ENCODE measurements at regions not wholly inside any gene's neighbourhood (a gene's known extent, or its start where the extent isn't known, plus 50 kb on each side); places are given as distances from the start of the nearest gene placed in this dataset.
"Not testable (repeated sequence)": the region's sequence is repeated elsewhere in the genome, so short reads cannot be mapped to it uniquely, and the experiment has no call there.

DNA sequence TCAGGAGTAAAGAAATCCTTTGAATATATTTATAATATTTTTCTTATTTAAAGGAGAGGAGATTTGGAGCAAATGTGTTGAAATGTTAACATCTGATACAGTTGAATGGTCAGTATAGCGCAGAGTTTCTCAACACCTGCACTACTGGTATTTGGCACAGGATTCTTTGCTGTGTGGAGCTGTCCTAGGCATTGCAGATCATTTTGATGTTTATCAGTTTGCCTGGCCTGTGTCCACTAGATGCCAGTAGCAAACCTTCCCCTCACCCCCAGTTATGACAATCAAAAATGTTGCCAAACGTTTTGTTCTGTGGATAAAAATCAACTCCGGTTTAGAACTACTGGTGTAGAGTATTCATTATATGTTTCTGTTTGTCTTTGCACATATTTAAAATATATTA, 765.3 kb upstream of the SLIT2 start:
- no peak for DNase-seq

- DNase-seq: no peak
Measured at GRCh38 chr4:19478791-19479190, 772.9 kb upstream of the SLIT2 start.

- peak; percentile 1 for DNase-seq
Measured at GRCh38 chr4:19473569-19473968, 778.1 kb upstream of the SLIT2 start.

DNA sequence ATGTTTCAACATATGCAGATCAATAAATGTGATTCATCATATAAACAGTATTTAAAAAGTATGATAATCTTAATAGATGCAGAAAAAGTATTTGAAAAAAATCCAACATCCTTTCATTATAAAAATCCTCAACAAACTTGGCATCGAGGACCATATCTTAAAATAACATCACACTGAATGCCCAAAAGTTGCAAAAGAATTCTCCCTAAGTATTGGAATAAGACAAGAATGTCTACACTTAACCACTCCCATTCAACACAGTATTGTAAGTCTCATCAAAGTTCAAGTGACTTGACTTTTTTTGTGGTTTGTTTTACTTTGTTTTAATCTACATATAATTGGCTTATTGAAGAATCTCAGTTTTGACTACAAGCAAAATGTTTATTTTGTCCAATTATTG, 779.0 kb upstream of the SLIT2 start:
- DNase-seq: no peak

GRCh38 chr4:19470001-19470400, 781.7 kb upstream of the SLIT2 start:
- DNase-seq: not testable (repeated sequence)

GRCh38 chr4:19462117-19462516, 789.6 kb upstream of the SLIT2 start:
- no peak for DNase-seq

- no peak for DNase-seq
Measured at GRCh38 chr4:19455850-19456602, 795.7 kb upstream of the SLIT2 start.

DNA sequence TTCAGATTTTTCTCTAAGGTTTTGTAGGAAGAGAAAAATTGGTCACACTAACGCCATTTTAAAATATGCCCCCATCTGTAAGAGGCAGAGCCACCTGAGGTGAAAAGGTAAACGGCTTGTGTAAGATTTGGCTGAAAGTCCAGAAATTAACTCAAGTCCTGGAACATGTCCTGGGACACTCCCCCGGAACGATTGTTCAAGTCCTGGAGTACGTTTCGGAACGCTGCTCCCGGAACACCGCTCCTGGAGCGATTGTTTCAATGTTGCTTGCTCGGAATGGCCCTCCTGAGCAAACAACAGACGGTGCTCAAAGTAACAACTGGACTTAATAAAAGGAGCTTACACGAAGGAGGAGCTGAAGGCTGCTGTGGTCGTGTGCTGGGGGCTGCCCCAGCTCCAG, 796.5 kb upstream of the SLIT2 start:
- DNase-seq: no peak

- no peak for DNase-seq
Measured at GRCh38 chr4:19438233-19438632, 813.5 kb upstream of the SLIT2 start.

- no peak for DNase-seq
Measured at GRCh38 chr4:19437008-19437407, 814.7 kb upstream of the SLIT2 start.

DNA sequence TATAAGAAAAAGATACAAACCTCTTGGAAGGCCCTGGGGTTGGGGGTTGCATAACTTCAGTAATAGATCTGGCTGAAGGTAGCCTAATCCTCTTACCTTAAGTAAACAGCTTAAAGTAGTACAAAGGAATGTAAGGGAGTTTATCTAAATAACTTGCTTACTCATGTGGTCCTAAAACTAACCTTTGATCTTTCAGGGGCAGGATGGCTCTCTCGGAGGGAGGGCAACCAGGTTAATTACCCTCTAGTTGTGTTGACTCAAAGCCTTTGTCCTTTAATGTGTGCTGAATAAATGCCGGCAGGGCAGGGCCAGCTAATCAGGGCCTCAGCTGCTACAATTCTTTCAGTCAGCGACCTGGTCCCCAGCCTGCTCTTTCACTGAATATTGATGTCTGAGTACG, 822.0 kb upstream of the SLIT2 start:
- DNase-seq: no peak

DNA sequence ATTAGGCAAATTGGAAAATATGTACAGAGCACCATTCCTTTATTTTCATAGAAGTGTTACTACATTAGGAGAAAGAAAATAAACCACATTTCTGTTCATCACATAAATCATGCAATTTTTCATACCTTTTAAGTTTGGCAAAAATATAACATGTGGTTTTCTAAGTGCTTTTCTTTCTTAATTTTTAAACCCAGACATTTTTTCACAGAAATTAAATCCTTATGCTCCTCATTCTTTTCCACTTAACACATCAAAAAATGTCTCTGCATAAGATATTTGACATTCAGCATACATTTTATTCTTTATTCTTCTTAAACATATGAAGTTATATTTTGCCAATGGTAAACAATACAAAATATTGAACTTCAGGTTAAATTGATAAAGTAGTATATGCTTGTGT, 826.6 kb upstream of the SLIT2 start:
- DNase-seq: no peak

- no peak for DNase-seq
Measured at GRCh38 chr4:19417256-19417655, 834.4 kb upstream of the SLIT2 start.

GRCh38 chr4:19416146-19416545, 835.6 kb upstream of the SLIT2 start:
- DNase-seq: no peak

DNA sequence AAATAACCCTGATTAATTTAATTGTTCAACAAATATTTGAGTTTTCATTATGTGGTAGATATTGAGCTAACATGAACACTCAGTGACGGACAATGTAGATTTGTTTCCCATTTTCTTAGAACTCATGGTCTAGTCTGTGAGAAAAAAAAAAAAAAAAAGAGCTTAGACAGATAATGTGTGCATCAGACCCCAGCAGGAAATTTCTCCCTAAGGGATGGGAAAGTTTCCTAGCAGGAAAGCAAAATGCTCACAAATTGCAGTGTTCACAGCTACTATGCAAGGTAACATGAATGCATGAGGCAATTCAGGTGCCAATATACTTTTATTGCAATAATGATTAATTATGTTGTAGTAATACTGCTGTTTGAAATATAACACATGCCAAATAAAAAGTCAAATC, 843.2 kb upstream of the SLIT2 start:
- DNase-seq: no peak

DNA sequence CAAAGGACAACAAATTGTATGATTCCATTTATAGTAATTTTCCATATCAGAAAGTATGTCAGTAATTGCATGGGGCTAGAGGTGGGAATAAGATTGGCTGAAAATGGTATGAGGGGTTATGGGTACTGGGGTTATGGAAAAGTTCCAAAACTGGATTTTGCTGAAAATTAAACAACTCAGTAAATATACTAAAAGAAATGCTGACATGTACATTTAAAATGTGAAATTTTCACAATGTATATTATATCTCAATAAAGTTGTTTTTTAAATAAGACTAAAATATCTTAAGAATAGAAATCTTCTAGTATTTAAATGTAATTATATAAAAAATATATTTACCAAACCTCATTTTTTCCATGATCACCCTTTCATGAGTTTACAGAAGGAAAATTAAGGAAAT, 844.9 kb upstream of the SLIT2 start:
- DNase-seq: no peak

DNA sequence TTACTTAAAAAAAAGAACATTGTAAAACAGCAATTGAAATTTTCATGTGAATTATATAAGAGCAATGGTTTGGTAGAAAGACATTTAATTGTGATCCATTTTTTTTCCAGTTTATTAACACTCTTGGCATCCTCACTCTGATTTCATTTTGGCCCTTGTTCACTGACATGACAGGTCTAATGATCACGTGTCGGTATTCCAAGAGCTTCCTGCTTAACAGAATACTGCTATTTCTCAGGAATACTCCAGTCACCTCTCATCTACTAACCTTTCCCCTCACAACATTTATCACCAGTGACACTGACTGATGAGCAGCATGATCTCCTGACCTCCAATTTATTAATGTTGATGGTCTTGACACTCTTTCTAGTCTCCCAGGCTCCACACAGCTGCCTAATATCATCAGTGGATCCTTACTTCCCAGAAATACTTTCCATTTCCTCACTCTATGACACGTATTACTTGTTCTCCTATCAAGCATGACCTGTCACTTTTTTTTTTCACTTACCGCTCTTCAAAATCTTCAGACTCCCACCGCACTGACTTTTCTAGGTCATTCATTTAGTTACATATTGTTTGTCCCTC, 847.8 kb upstream of the SLIT2 start:
- DNase-seq: no peak

DNA sequence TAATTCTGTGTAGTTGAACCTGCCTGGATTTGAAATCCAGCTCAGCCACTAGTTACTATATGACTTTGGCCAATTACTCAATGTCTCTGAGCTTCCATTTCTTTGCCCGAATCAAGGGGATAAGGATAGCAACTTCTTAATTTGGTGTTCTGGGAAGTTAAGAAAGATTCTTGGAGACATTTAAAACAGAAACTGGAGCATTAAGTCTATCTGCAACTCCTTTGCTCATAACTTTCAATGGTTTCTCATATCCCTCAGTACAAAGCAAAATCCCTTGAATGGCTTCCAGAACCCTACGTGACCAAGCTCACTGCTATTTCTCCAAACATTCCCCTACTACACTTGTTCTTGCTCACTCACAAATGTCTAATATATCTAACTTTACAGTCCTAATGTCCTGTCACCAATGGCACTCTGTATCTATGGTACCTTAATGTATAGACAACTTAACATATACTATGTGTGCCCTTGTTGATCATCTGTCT, 849.1 kb upstream of the SLIT2 start:
- no peak for DNase-seq

DNA sequence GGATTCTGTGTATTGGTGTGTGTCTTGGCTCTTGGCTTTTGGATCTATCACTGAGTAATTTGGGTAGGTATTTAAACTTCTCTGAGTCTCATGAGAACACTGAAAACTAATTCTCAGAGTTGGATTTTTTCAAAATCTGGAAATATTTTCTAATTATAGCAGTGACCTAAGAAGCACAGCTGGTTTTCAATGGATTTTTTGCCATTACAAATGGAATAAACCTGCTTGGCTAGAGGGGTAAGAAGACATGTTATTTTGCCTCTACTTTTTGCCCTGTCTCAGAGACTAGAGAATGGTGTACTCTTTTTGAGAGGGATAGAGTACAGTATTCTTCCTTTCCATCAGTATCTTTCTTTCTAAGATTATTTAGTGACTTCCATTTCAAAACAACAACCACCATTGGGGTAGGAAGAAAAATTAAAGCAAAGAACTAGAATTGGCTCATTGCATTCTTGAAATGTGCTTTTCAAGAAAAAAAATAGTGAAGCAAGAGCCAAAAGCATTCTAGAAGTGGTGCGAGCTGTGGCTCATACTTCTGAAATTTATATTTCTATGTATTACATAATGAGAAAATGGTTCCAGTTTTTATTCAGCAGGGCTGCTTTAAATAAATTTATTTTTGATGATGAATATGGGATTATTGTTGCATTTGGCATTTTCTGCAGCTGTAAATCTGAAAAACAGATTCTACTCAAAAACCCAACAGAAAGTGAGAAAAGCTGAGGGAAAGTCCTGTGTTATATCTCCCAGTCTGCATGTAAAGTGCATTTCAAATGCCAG, 850.2 kb upstream of the SLIT2 start:
- no peak for DNase-seq

DNA sequence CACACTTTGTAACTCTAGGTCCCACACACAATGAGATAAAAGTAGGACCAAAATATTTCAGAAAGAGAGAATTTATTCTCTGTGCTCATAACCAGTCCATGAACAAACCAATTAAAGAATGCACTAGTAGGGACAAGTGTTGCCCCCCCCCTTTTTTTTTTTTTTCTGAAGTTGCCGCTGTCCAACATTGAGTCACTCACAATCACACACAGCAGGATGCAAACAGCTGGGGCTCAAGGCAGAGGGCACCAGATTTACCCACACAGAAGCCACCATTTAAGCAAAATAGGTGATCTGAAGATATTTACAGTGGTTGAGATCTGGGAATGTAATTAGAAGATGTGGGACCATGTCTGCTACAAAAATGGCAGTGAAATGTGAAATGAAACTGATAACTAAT, 850.9 kb upstream of the SLIT2 start:
- no peak for DNase-seq

- DNase-seq: no peak
Measured at GRCh38 chr4:19399001-19399400, 852.7 kb upstream of the SLIT2 start.

DNA sequence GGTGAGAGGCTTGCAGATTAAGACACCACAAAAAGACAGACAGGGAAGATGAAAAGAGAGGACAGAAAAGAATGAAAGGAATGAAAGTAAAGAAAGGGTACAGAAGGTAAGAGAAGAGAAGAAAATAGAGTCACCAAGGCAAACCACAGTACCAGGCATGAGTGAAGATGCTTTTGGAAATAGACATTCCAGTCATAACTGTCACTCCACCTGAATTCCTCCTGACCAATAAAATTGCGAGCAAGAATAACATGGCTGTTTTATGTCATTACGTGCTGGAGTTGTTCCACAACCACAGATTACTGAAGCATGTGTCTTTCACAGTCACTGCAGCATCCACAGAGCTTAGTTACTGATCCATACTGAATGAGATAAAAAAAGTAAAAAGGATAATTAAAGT, 864.9 kb upstream of the SLIT2 start:
- no peak for DNase-seq

DNA sequence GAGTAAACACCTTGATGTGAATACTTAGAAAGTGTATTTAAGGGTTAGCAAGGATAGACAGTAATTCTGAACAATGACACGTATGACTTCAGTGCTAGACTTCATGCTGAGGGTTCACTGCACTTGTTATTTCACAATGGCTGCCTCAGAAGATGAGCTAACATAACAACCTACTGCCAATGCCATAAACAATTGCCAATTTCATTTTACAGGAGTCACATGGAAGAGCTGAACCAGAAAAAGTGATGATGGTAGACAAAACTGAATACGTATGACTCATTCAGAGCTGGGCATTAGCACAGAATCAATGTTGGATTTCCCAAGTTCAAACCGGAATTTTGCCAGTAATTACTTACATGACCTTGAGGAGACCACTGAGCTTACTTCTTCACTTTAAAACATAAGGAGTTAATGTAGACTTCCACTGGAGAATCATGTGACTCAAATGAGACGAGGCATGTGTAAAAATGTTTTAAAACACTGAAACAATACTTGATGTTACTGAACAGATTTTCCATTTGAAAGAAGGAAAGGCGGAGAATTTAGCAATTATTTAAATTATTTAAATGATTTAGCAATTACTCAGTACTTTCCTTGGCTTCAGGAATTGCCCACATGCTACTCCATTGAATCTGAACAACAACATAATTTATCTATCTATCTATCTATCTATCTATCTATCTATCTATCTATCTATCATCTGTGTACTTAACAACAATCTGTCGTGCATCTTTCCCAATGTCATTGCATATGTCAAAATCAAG, 868.5 kb upstream of the SLIT2 start:
- no peak for DNase-seq
